Activated CD8-positive, alpha-beta memory T cell treated with anti-CD3 and anti-CD28 coated beads for 4 hours (primary cell): ENCODE measurements at regions not wholly inside any gene's neighbourhood (a gene's known extent, or its start where the extent isn't known, plus 50 kb on each side); places are given as distances from the start of the nearest gene placed in this dataset.

ENCODE experiments used
- DNase-seq, 2 donors: peaks; one replicate each; pipeline ENCODE4 v3.0.0-alpha.2; 2020; ENCODE audit warnings: low read depth in 2 of 2

GRCh38 chr15:62439543-62440016 is 274.5 kb upstream of the C2CD4B start:
- no peak for DNase-seq

- no peak for DNase-seq
Measured at GRCh38 chr15:62440362-62441105, 275.4 kb upstream of the C2CD4B start.

GRCh38 chr15:62444104-62445022 is 279.3 kb upstream of the C2CD4B start:
- DNase-seq, result no peak

- no peak for DNase-seq
Measured at GRCh38 chr15:62445244-62445643, 280.2 kb upstream of the C2CD4B start.

- DNase-seq, result no peak
Measured at GRCh38 chr15:62446984-62447383, 281.9 kb upstream of the C2CD4B start.

GRCh38 chr15:62447742-62448141 is 282.7 kb upstream of the C2CD4B start:
- DNase-seq, result no peak

- DNase-seq, result no peak
Measured at GRCh38 chr15:62449638-62450037, 284.6 kb upstream of the C2CD4B start.

GRCh38 chr15:62450061-62450460 is 285.0 kb upstream of the C2CD4B start:
- no peak for DNase-seq

- no peak for DNase-seq
Measured at GRCh38 chr15:62452026-62452425, 286.9 kb upstream of the C2CD4B start.

GRCh38 chr15:62452667-62453066 is 287.6 kb upstream of the C2CD4B start:
- DNase-seq, result no peak

GRCh38 chr15:62453375-62453774 is 288.3 kb upstream of the C2CD4B start:
- DNase-seq, result no peak

GRCh38 chr15:62453981-62454380 is 288.9 kb upstream of the C2CD4B start:
- no peak for DNase-seq

GRCh38 chr15:62454567-62455172 is 289.6 kb upstream of the C2CD4B start:
- no peak for DNase-seq

- no peak for DNase-seq
Measured at GRCh38 chr15:62455441-62455921, 290.4 kb upstream of the C2CD4B start.

GRCh38 chr15:62456011-62456920 is 291.2 kb upstream of the C2CD4B start:
- DNase-seq, result no peak

GRCh38 chr15:62457100-62457499 is 292.0 kb upstream of the C2CD4B start:
- no peak for DNase-seq

GRCh38 chr15:62459875-62460274 is 294.8 kb upstream of the C2CD4B start:
- DNase-seq, result no peak

- DNase-seq, result no peak
Measured at GRCh38 chr15:62462268-62462667, 297.2 kb upstream of the C2CD4B start.

GRCh38 chr15:62462721-62463120 is 297.6 kb upstream of the C2CD4B start:
- DNase-seq, result no peak

- DNase-seq, result no peak
Measured at GRCh38 chr15:62464705-62465104, 299.6 kb upstream of the C2CD4B start.

GRCh38 chr15:62465173-62465572 is 300.1 kb upstream of the C2CD4B start:
- DNase-seq, result no peak
